ENCODE measurements at regions not wholly inside any gene's neighbourhood (a gene's known extent, or its start where the extent isn't known, plus 50 kb on each side); places are given as distances from the start of the nearest gene placed in this dataset.
"Not testable (repeated sequence)": the region's sequence is repeated elsewhere in the genome, so short reads cannot be mapped to it uniquely, and the experiment has no call there.

DNA sequence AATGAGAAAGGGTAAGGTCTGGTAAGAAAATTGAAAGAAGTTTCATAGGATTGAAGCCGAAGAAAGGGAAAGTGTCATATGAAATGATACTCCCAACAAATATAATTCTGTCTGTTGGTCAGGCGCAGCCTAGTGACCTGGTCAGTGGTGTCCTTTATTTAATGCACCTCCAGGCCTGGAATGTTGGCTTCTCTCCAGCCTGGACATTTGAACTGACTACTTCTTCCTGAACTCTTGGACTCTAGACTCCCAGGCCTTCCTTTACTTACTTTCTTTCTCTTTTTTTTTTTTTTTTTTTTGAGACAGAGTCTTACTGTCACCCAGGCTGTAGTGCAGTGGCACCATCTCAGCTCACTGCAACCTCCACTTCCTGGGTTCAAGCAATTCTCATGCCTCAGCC, 1381.5 kb upstream of the WWC1 start:
- no peak for DNase-seq (ENCODE audit: extremely low read depth in 1 of 2, low read depth in 1 of 2)

DNA sequence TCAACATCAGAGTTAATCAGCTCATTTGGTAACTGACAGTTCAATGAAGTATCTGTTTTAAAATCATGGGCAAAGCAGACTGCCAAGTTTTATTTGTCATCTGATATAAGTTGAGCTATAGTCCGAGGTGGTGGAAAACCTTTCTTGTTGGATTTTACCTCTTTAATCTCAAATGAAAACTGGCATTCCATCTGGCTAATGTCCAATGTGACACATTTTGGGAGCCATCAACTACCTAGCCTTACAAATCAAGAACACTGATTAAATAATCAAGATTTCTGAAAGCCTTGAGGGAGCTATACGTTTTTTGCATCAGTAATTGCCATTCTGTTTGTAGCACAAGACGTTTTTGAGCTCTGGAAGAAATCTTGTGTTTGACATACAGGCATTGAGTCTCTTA, 1380.5 kb upstream of the WWC1 start:
- no peak for DNase-seq (ENCODE audit: extremely low read depth in 1 of 2, low read depth in 1 of 2)

GRCh38 chr5:166916021-166916420, 1375.4 kb upstream of the WWC1 start:
- no peak for DNase-seq (ENCODE audit: extremely low read depth in 1 of 2, low read depth in 1 of 2)

- no peak for DNase-seq (ENCODE audit: extremely low read depth in 1 of 2, low read depth in 1 of 2)
Measured at GRCh38 chr5:166926138-166926537, 1365.3 kb upstream of the WWC1 start.

DNA sequence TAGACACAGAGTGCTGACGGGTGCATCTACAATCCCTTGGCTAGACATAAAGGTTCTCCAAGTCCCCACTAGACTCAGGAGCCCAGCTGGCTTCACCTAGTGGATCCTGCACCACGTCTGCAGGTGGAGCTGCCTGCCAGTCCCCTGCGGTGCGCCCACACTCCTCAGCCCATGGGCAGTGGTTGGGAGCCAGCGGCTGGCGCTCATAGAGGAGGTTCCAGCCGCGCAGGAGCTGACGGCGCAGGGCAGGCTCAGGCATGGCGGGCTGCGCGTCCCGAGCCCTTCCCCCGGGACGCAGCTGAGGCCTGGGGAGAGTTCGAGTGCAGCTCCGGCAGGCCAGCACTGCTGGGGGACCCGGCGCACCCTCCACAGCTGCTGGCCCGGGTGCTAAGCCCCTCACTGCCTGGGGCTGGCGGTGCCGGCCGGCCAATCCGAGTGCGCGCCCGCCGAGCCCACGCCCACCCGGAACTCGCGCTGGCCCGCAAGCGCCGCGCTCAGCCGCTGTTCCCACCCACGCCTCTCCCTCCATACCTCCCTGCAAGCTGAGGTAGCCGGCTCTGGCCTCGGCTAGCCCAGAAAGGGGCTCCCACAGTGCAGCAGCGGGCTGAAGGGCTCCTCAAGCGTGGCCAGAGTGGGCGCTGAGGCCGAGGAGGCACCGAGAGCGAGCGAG, 1364.5 kb upstream of the WWC1 start:
- not testable (repeated sequence) for DNase-seq (ENCODE audit: extremely low read depth in 1 of 2, low read depth in 1 of 2)

GRCh38 chr5:166936351-166936750, 1355.1 kb upstream of the WWC1 start:
- no peak for DNase-seq (ENCODE audit: extremely low read depth in 1 of 2, low read depth in 1 of 2)

DNA sequence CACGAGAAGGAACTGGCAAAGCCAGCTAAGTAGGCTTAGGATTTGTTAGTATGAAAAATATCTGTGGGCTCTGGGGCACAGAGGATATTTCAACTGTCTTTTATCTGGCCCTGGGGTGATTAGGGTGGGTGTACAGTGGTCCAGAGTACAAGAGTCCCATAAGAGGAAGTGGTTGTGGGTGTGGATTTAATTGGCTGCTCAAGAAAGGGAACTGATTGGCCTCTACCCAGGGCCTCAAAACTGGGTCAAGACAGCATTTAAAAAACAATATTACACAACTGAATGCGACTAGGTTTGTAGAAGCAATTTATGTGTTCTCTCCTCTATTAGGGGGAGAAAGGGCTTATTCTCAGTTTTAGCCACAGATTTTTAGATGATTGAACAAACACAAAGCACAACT, 1353.4 kb upstream of the WWC1 start:
- DNase-seq (ENCODE audit: extremely low read depth in 1 of 2, low read depth in 1 of 2), result no peak

GRCh38 chr5:166942948-166943347, 1348.5 kb upstream of the WWC1 start:
- DNase-seq (ENCODE audit: extremely low read depth in 1 of 2, low read depth in 1 of 2), result no peak

GRCh38 chr5:166947045-166947444, 1344.4 kb upstream of the WWC1 start:
- DNase-seq (ENCODE audit: extremely low read depth in 1 of 2, low read depth in 1 of 2), result no peak

GRCh38 chr5:166948679-166949078, 1342.8 kb upstream of the WWC1 start:
- no peak for DNase-seq (ENCODE audit: extremely low read depth in 1 of 2, low read depth in 1 of 2)

GRCh38 chr5:166952048-166952447, 1339.4 kb upstream of the WWC1 start:
- no peak for DNase-seq (ENCODE audit: extremely low read depth in 1 of 2, low read depth in 1 of 2)

DNA sequence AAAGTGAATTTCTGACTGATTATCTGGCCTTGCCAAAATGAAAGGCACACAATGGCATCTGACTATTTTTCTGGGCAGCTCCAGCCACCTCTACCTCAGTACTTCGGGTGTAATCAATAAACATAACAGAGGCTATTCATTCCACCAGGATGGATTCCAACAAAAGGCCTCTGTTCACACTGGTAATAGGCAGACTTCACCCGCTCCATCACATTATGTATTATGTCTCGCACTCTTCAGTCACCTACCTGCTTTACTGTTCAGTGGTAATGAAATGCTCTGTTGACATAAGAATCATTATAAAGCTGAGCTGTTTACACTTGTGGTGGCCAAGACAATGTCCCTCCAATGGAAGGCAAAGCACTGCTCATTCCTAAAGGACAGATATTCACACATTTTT, 1333.7 kb upstream of the WWC1 start:
- DNase-seq (ENCODE audit: extremely low read depth in 1 of 2, low read depth in 1 of 2), result no peak

DNA sequence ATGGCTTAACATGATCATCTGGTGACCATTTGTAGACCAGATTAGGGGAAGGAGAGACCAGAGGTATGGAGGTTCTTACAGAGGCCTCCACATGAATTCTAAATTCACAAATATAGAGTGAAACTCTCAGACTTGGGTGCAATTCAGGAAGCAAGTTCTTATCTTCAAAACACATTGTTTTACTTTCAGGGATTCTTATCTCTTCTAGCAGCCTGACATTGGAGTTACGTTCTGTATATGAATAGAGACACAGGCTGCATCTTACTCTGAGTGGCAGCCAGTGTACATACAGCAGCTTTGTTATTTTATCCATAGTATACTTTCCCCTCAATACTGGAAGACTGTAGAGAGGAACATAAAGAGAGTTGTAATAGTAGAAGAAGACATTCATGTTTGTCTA, 1331.7 kb upstream of the WWC1 start:
- no peak for DNase-seq (ENCODE audit: extremely low read depth in 1 of 2, low read depth in 1 of 2)

DNA sequence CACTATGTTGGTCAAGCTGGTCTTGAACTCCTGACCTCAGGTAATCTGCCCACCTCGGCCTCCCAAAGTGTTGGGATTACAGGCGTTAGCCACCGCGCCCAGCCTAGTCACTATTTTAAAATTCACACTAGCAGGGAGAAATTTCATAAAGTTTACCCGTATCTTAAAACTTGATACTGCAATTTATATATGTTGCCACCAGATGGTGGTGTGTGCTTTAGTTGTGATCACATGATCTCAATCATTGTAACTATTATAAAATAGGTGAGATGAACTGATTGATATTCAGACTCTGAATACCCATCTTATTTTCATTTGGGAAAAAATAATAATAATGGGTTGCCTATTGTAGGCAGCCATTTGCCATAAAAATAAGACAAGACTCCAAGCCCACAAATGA, 1330.4 kb upstream of the WWC1 start:
- no peak for DNase-seq (ENCODE audit: extremely low read depth in 1 of 2, low read depth in 1 of 2)

DNA sequence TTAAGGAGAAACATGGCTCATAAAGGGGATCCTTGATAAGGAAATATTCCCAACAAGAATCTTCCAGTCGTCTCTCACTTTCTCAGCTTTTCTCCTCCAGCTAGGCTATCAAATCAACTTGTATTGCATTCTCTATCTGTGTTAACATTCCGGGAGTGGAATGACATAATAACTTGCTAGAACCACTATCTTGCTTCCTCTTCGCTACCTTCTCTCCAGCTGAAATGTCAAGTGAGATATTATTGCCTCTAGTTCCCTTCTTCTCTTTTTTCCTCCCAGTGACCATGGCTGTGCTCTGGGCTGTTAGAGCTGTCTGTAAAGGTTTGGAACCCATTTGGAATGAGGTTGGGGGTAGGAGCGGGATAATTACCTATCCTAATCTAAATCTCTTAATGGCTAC, 1329.5 kb upstream of the WWC1 start:
- DNase-seq (ENCODE audit: extremely low read depth in 1 of 2, low read depth in 1 of 2), result no peak

DNA sequence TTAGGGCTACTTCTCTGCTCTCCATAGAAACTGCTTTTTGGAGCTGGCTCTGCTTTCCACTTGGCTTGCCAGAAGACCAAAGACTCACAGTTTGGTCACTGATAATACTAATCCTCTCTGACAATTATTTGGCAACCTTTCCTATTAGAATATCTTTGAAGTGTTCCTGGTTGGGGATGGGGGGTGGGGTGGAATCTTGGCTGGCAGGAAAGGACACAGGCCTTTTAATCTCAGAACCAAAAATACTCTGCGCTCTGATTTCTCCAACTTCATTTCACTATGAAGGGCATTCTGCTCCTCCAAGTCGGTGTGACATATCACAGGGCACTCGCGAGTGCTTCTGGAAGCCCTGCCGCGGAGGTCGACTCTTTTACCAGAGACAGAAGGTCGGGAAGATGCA, 1329.0 kb upstream of the WWC1 start:
- no peak for DNase-seq (ENCODE audit: extremely low read depth in 1 of 2, low read depth in 1 of 2)

- no peak for DNase-seq (ENCODE audit: extremely low read depth in 1 of 2, low read depth in 1 of 2)
Measured at GRCh38 chr5:166963596-166963995, 1327.8 kb upstream of the WWC1 start.

GRCh38 chr5:166977911-166978422, 1313.5 kb upstream of the WWC1 start:
- DNase-seq (ENCODE audit: extremely low read depth in 1 of 2, low read depth in 1 of 2), result no peak

DNA sequence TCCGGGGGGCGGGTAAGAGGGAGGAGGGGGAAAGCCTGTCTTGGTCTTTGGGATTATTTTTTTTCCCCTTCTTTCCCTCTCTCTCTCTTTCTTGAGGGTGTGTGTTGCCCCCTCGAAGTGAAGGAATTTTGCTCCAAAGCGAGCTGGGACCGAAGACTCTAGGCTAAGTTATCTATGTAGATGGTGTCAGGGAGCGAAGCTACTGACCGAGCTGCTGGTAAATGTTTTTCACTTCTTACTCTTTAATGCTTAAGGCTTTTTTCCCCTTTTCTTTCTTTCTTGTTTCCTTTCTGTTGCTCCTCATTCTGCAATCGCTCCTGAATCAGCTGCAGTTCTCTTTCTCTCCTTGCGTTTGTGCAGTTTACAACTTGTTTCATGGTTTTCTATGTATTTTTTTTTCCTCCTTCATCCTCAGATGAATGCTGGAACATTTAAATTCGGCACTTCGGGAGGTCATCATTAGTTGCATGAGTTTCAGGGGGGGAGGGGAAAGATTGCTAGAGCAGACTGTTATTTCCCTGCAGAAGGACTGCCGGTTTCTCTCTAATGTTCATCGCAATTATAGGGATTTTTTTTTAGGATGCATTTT, 1312.0 kb upstream of the WWC1 start:
- DNase-seq (ENCODE audit: extremely low read depth in 1 of 2, low read depth in 1 of 2), result no peak

- no peak for DNase-seq (ENCODE audit: extremely low read depth in 1 of 2, low read depth in 1 of 2)
Measured at GRCh38 chr5:166980666-166981065, 1310.8 kb upstream of the WWC1 start.

DNA sequence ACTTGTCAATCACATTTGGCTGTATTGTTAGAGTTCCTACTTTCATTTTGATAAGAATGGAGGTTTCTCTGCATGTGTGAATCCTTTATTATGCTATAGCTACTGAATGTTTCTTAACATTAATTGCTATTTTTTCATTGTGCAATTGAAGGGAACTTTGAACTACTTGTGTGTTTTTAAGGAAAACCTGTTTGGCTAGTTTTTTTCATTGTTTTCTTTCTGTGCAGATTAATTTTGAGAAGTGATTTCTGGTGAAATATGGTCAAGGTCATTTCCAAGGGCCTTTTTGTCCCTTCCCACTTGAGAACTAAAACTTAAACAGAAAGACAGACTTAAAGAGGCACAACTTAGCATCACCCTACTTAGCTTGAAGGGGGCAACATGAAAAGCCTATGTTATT, 1309.2 kb upstream of the WWC1 start:
- no peak for DNase-seq (ENCODE audit: extremely low read depth in 1 of 2, low read depth in 1 of 2)

- no peak for DNase-seq (ENCODE audit: extremely low read depth in 1 of 2, low read depth in 1 of 2)
Measured at GRCh38 chr5:166991601-166992000, 1299.8 kb upstream of the WWC1 start.

GRCh38 chr5:166992108-166992507, 1299.3 kb upstream of the WWC1 start:
- DNase-seq (ENCODE audit: extremely low read depth in 1 of 2, low read depth in 1 of 2), result no peak
